ENCODE measurements at regions not wholly inside any gene's neighbourhood (a gene's known extent, or its start where the extent isn't known, plus 50 kb on each side); places are given as distances from the start of the nearest gene placed in this dataset.

- no peaks in the 10 kb centered on the region for H3K4me1 ChIP-seq (ENCODE audit: insufficient read depth, low read length)
- H3K36me3 ChIP-seq (ENCODE audit: insufficient read depth, low read length) = no peaks in the 10 kb centered on the region
- H3K36me3 Mint-ChIP-seq (ENCODE audit: low read depth, unreplicated experiment) = no peaks in the 10 kb centered on the region
- no peak for TF ChIP-seq CTCF (IDR thresholded peaks at IDR 0.05; ENCODE audit: insufficient read depth, low read depth, low read length)
- TF ChIP-seq EZH2 (IDR thresholded peaks at IDR 0.05; ENCODE audit: insufficient read depth, low read length) = no peak
- FAIRE-seq (no peak), DNase-seq (ENCODE audit: low read depth) (no peak)
- H3K79me2 ChIP-seq (ENCODE audit: insufficient read depth, low read length) = no peaks in the 10 kb centered on the region
- no peaks in the 10 kb centered on the region for H3K9me3 Mint-ChIP-seq (ENCODE audit: unreplicated experiment)
- peaks cover 3% of the 10 kb centered on the region for H3K9me3 ChIP-seq (ENCODE audit: insufficient read depth, low read depth, low read length)
- no peak overlapping the region for H3K4me3 ChIP-seq (ENCODE audit: insufficient read depth, low read depth, low read length)
- no peak overlapping the region for H3K27ac ChIP-seq (ENCODE audit: low read depth, low read length)
- H3K27ac Mint-ChIP-seq (ENCODE audit: unreplicated experiment) = no peak overlapping the region
- H3K27me3 ChIP-seq (ENCODE audit: insufficient read depth, low read length) = no peaks in the 10 kb centered on the region
- no peaks in the 10 kb centered on the region for H4K20me1 ChIP-seq (ENCODE audit: insufficient read depth, low read length)
- no peak overlapping the region for H2AFZ ChIP-seq (ENCODE audit: low read depth, low read length)
- H3K4me3 Mint-ChIP-seq (ENCODE audit: unreplicated experiment) = no peak overlapping the region
- H3K4me2 ChIP-seq (ENCODE audit: low read length) = no peak overlapping the region
- no peaks in the 10 kb centered on the region for H3K27me3 Mint-ChIP-seq (ENCODE audit: low read depth, unreplicated experiment)
- peaks cover 1% of the 10 kb centered on the region for H3K4me1 Mint-ChIP-seq (ENCODE audit: low read depth, unreplicated experiment)
- H3K9ac ChIP-seq (ENCODE audit: low read length) = no peak overlapping the region
These were observed 133.6 kb upstream of the VWC2 start for GRCh38 chr7:49639808-49640207.

- peaks cover 3% of the 10 kb centered on the region for H3K4me1 Mint-ChIP-seq (ENCODE audit: low read depth, unreplicated experiment)
- FAIRE-seq = no peak
- TF ChIP-seq CTCF (IDR thresholded peaks at IDR 0.05; ENCODE audit: insufficient read depth, low read depth, low read length) = no peak
- no peak for TF ChIP-seq EZH2 (IDR thresholded peaks at IDR 0.05; ENCODE audit: insufficient read depth, low read length)
- H4K20me1 ChIP-seq (ENCODE audit: insufficient read depth, low read length) = no peaks in the 10 kb centered on the region
- H3K4me1 ChIP-seq (ENCODE audit: insufficient read depth, low read length) = no peaks in the 10 kb centered on the region
- H3K4me2 ChIP-seq (ENCODE audit: low read length) = no peak overlapping the region
- H3K4me3 ChIP-seq (ENCODE audit: insufficient read depth, low read depth, low read length) = no peak overlapping the region
- H3K79me2 ChIP-seq (ENCODE audit: insufficient read depth, low read length) = no peaks in the 10 kb centered on the region
- H3K9me3 ChIP-seq (ENCODE audit: insufficient read depth, low read depth, low read length) = peaks cover 4% of the 10 kb centered on the region
- no peaks in the 10 kb centered on the region for H3K27me3 ChIP-seq (ENCODE audit: insufficient read depth, low read length)
- no peaks in the 10 kb centered on the region for H3K27me3 Mint-ChIP-seq (ENCODE audit: low read depth, unreplicated experiment)
- no peak overlapping the region for H3K9ac ChIP-seq (ENCODE audit: low read length)
- H2AFZ ChIP-seq (ENCODE audit: low read depth, low read length) = no peak overlapping the region
- no peaks in the 10 kb centered on the region for H3K36me3 Mint-ChIP-seq (ENCODE audit: low read depth, unreplicated experiment)
- no peak overlapping the region for H3K4me3 Mint-ChIP-seq (ENCODE audit: unreplicated experiment)
- H3K27ac ChIP-seq (ENCODE audit: low read depth, low read length) = no peak overlapping the region
- no peaks in the 10 kb centered on the region for H3K36me3 ChIP-seq (ENCODE audit: insufficient read depth, low read length)
- no peak overlapping the region for H3K27ac Mint-ChIP-seq (ENCODE audit: unreplicated experiment)
- no peak for DNase-seq (ENCODE audit: low read depth)
- H3K9me3 Mint-ChIP-seq (ENCODE audit: unreplicated experiment) = peaks cover 2% of the 10 kb centered on the region
These were observed 130.1 kb upstream of the VWC2 start for GRCh38 chr7:49643321-49643720.

GRCh38 chr7:49643736-49644135, 129.7 kb upstream of the VWC2 start:
- H3K4me3 Mint-ChIP-seq (ENCODE audit: unreplicated experiment) = no peak overlapping the region
- no peak for FAIRE-seq

More at GRCh38 chr7:49643736-49644135, 129.7 kb upstream of the VWC2 start:
- TF ChIP-seq EZH2 (IDR thresholded peaks at IDR 0.05; ENCODE audit: insufficient read depth, low read length) = no peak
- no peak for TF ChIP-seq CTCF (IDR thresholded peaks at IDR 0.05; ENCODE audit: insufficient read depth, low read depth, low read length)
- Mint-ChIP-seq H3K27me3 (ENCODE audit: low read depth, unreplicated experiment) (no peaks in the 10 kb centered on the region), H3K4me1 (ENCODE audit: low read depth, unreplicated experiment) (peaks cover 3% of the 10 kb centered on the region), H3K36me3 (ENCODE audit: low read depth, unreplicated experiment) (no peaks in the 10 kb centered on the region), H3K27ac (ENCODE audit: unreplicated experiment) (no peak overlapping the region), H3K9me3 (ENCODE audit: unreplicated experiment) (peaks cover 4% of the 10 kb centered on the region)
- no peak for DNase-seq (ENCODE audit: low read depth)
- Histone ChIP-seq H3K27me3 (ENCODE audit: insufficient read depth, low read length) (no peaks in the 10 kb centered on the region), H3K36me3 (ENCODE audit: insufficient read depth, low read length) (no peaks in the 10 kb centered on the region), H3K9ac (ENCODE audit: low read length) (no peak overlapping the region), H2AFZ (ENCODE audit: low read depth, low read length) (no peak overlapping the region), H3K4me1 (ENCODE audit: insufficient read depth, low read length) (no peaks in the 10 kb centered on the region), H3K4me2 (ENCODE audit: low read length) (no peak overlapping the region), H3K9me3 (ENCODE audit: insufficient read depth, low read depth, low read length) (peaks cover 3% of the 10 kb centered on the region), H3K4me3 (ENCODE audit: insufficient read depth, low read depth, low read length) (no peak overlapping the region), H3K79me2 (ENCODE audit: insufficient read depth, low read length) (no peaks in the 10 kb centered on the region), H4K20me1 (ENCODE audit: insufficient read depth, low read length) (no peaks in the 10 kb centered on the region), H3K27ac (ENCODE audit: low read depth, low read length) (no peak overlapping the region)

Data from astrocyte (in vitro differentiated cells and primary cell).